GM12873 (cell line): ENCODE measurements at regions not wholly inside any gene's neighbourhood (a gene's known extent, or its start where the extent isn't known, plus 50 kb on each side); places are given as distances from the start of the nearest gene placed in this dataset.

Source experiments
- CTCF ChIP-seq: IDR thresholded peaks from 2 replicates; pipeline ENCODE4 v1.5.1; 2012; ENCODE audit warnings: low read depth, mild to moderate bottlenecking, moderate library complexity, low read length, control low read depth; ENCODE audit not compliant: insufficient read depth; ENCODE audit errors: missing control alignments

- no peak for TF ChIP-seq CTCF
These were observed 231.4 kb upstream of the RPL38 start for GRCh38 chr17:73972056-73972455.

- TF ChIP-seq CTCF = no peak
These were observed 230.6 kb upstream of the RPL38 start for GRCh38 chr17:73972901-73973300.

- no peak for TF ChIP-seq CTCF
These were observed 229.7 kb upstream of the RPL38 start for GRCh38 chr17:73973586-73974409.

GRCh38 chr17:73974536-73974935, 228.9 kb upstream of the RPL38 start:
- no peak for TF ChIP-seq CTCF

- TF ChIP-seq CTCF = no peak
These were observed 227.3 kb upstream of the RPL38 start for GRCh38 chr17:73976147-73976546.

- TF ChIP-seq CTCF = no peak
These were observed 226.6 kb upstream of the RPL38 start for GRCh38 chr17:73976676-73977521.

- TF ChIP-seq CTCF = no peak
These were observed 223.0 kb upstream of the RPL38 start for GRCh38 chr17:73980517-73980916.
